Liver (tissue), 3 donors: ENCODE measurements at regions not wholly inside any gene's neighbourhood (a gene's known extent, or its start where the extent isn't known, plus 50 kb on each side); places are given as distances from the start of the nearest gene placed in this dataset.

ENCODE experiments used
- GABPA ChIP-seq, 2 donors: IDR thresholded peaks in 1 of 2; conservative IDR thresholded peaks in 1 of 2; 2 replicates each; pipeline ENCODE4 v1.6.1; 2016; ENCODE audit warnings: antibody characterized with exemption in 2 of 2, mild to moderate bottlenecking in 1 of 2, moderate library complexity in 1 of 2
- RAD21 ChIP-seq, 2 donors: IDR thresholded peaks; 2 replicates each; pipeline ENCODE4 v1.6.1; 2016; ENCODE audit warnings: antibody characterized with exemption in 2 of 2, mild to moderate bottlenecking in 2 of 2
- RXRA ChIP-seq, 2 donors: IDR thresholded peaks; 2 replicates each; pipeline ENCODE4 v1.6.1; 2017 to 2018; ENCODE audit warnings: antibody characterized with exemption in 2 of 2, mild to moderate bottlenecking in 1 of 2
- SP1 ChIP-seq: IDR thresholded peaks from 2 replicates; pipeline ENCODE4 v1.6.1; 2018; ENCODE audit warnings: antibody characterized with exemption, mild to moderate bottlenecking
- TAF1 ChIP-seq: conservative IDR thresholded peaks from 2 replicates; pipeline ENCODE4 v1.6.1; 2016; ENCODE audit warnings: antibody characterized with exemption, mild to moderate bottlenecking
- YY1 ChIP-seq: IDR thresholded peaks from 2 replicates; pipeline ENCODE4 v1.6.1; 2016; ENCODE audit warnings: antibody characterized with exemption, mild to moderate bottlenecking
- TF ChIP-seq, protein P1 (sequence below): fragments of 150-350 bp; IDR thresholded peaks from 2 replicates; pipeline ENCODE4 v1.5.1; 2017; ENCODE audit warnings: improper control_type of control experiment, low read depth, low read length; ENCODE audit not compliant: missing input control
- TF ChIP-seq, protein P2 (sequence below): IDR thresholded peaks from 2 replicates; pipeline ENCODE4 v1.6.1; 2016; ENCODE audit warnings: antibody characterized with exemption, mild to moderate bottlenecking
- TF ChIP-seq, protein P3 (sequence below): IDR thresholded peaks from 2 replicates; pipeline ENCODE4 v1.6.1; 2016; ENCODE audit warnings: antibody characterized with exemption
- TF ChIP-seq, protein P4 (sequence below): IDR thresholded peaks from 2 replicates; pipeline ENCODE4 v1.6.1; 2016; ENCODE audit warnings: antibody characterized with exemption
- donor health status: healthy.
- donor health status: healthy.

- TF ChIP-seq, protein P1, sequence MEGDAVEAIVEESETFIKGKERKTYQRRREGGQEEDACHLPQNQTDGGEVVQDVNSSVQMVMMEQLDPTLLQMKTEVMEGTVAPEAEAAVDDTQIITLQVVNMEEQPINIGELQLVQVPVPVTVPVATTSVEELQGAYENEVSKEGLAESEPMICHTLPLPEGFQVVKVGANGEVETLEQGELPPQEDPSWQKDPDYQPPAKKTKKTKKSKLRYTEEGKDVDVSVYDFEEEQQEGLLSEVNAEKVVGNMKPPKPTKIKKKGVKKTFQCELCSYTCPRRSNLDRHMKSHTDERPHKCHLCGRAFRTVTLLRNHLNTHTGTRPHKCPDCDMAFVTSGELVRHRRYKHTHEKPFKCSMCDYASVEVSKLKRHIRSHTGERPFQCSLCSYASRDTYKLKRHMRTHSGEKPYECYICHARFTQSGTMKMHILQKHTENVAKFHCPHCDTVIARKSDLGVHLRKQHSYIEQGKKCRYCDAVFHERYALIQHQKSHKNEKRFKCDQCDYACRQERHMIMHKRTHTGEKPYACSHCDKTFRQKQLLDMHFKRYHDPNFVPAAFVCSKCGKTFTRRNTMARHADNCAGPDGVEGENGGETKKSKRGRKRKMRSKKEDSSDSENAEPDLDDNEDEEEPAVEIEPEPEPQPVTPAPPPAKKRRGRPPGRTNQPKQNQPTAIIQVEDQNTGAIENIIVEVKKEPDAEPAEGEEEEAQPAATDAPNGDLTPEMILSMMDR, result no peak
- TF ChIP-seq TAF1 (no peak), YY1 (no peak), SP1 (no peak), GABPA (IDR thresholded peaks at IDR 0.05 in 1 of 2, conservative IDR thresholded peaks at IDR 0.05 in 1 of 2) (no peak), RXRA (IDR thresholded peaks at IDR 0.05) (no peak), RAD21 (IDR thresholded peaks at IDR 0.05) (no peak)
- TF ChIP-seq, protein P2, sequence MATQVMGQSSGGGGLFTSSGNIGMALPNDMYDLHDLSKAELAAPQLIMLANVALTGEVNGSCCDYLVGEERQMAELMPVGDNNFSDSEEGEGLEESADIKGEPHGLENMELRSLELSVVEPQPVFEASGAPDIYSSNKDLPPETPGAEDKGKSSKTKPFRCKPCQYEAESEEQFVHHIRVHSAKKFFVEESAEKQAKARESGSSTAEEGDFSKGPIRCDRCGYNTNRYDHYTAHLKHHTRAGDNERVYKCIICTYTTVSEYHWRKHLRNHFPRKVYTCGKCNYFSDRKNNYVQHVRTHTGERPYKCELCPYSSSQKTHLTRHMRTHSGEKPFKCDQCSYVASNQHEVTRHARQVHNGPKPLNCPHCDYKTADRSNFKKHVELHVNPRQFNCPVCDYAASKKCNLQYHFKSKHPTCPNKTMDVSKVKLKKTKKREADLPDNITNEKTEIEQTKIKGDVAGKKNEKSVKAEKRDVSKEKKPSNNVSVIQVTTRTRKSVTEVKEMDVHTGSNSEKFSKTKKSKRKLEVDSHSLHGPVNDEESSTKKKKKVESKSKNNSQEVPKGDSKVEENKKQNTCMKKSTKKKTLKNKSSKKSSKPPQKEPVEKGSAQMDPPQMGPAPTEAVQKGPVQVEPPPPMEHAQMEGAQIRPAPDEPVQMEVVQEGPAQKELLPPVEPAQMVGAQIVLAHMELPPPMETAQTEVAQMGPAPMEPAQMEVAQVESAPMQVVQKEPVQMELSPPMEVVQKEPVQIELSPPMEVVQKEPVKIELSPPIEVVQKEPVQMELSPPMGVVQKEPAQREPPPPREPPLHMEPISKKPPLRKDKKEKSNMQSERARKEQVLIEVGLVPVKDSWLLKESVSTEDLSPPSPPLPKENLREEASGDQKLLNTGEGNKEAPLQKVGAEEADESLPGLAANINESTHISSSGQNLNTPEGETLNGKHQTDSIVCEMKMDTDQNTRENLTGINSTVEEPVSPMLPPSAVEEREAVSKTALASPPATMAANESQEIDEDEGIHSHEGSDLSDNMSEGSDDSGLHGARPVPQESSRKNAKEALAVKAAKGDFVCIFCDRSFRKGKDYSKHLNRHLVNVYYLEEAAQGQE, result no peak
- TF ChIP-seq, protein P3, sequence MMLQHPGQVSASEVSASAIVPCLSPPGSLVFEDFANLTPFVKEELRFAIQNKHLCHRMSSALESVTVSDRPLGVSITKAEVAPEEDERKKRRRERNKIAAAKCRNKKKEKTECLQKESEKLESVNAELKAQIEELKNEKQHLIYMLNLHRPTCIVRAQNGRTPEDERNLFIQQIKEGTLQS, result no peak
- TF ChIP-seq, protein P4, sequence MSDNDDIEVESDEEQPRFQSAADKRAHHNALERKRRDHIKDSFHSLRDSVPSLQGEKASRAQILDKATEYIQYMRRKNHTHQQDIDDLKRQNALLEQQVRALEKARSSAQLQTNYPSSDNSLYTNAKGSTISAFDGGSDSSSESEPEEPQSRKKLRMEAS, result no peak
Observed at GRCh38 chr14:85102591-85102990, 427.4 kb upstream of the FLRT2 start.
